ENCODE measurements at regions not wholly inside any gene's neighbourhood (a gene's known extent, or its start where the extent isn't known, plus 50 kb on each side); places are given as distances from the start of the nearest gene placed in this dataset.
"Not testable (repeated sequence)": the region's sequence is repeated elsewhere in the genome, so short reads cannot be mapped to it uniquely, and the experiment has no call there.

DNA sequence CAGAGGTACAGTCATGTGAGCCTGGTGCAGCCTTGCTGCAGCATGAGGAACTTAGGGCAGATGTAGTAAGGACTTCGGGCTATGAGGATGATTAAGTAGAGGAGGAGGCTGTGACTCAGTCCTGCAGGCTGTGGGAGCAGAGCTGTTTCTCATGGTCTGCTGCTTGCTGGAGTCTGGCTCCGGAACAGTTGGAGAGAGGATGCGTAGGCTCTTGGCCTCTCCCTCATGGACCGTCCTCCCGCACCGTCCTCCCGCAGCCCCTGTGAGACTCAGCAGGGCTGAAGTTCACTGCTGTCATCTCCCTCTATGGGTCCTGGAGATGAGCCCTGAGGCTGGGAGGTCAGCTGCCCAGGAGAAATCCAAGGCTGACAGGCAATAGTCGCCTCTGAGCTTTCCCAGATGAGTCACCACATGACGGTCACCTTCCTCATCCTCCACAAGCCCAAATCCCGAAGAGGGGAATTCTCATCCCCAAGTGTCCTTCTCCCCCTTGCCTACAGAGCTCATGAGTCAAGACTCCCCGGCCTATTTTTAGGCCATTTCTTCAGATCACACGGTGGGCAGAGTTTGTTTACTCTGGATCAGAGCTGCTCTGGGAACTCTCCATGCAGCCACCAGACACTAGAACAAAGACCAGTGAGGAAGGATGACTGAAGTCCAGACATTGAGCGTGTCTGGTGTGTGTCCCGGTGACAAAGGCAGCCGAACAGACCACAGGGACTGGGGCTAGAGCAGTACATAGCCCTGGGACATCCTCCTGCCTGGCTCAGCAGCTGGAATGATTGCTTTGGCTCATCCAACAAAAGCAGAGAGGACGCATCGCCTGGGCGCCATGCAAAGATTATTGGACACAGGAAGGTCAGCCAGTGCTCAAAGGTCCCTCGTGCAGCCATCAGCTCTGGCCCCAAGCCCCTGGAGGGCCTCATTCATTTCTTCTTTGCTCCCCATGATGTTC lies 134.5 kb downstream of the NPIPB11 start:
- DNase-seq = not testable (repeated sequence)

GRCh38 chr16:29270923-29271322 lies 135.6 kb downstream of the NPIPB11 start:
- DNase-seq = not testable (repeated sequence)

- DNase-seq = not testable (repeated sequence)
Measured at GRCh38 chr16:29270033-29270432, 136.5 kb downstream of the NPIPB11 start.

- not testable (repeated sequence) for DNase-seq
Measured at GRCh38 chr16:29269192-29269811, 137.2 kb downstream of the NPIPB11 start.

DNA sequence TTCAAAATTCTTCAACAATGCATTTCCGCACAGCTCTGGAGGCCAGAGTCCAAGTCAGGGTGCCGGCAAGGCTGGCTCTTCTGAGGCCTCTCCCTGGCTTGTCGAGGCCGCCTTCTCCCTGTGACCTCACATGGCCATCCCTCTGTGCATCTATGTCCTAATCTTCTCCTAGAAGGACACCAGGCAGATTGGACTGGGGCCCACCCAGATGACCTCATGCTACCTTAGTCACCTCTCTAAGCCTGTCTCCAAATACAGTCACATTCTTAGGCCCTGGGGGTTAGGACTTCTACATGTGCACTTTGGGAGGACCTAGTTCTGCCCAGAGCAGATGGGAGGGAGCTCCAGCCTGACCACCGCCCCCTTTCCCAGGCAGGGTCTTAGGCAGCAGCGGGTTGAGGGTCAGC lies 137.7 kb downstream of the NPIPB11 start:
- DNase-seq = not testable (repeated sequence)

GRCh38 chr16:29268348-29268747 lies 138.2 kb downstream of the NPIPB11 start:
- not testable (repeated sequence) for DNase-seq

DNA sequence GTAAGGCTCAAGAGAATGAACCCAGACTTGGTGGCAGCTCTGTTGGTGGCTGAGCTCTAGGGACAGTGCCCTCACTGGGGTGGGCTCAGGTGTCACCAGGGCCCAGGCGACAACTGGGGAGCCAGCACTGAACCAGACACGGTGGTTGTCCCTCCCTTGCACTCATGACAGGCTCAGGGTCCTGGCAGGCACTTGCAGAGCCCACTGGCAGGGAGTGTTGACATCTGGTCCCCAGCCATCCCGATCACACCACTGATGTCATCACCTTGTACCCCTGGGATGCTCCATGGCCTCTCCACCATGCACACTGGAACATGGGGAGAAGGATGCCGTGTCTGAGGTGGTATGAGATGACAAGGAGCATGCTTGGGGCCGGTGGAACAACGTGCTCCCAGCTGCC lies 138.6 kb downstream of the NPIPB11 start:
- not testable (repeated sequence) for DNase-seq

GRCh38 chr16:29267055-29267619 lies 139.4 kb downstream of the NPIPB11 start:
- DNase-seq = not testable (repeated sequence)

DNA sequence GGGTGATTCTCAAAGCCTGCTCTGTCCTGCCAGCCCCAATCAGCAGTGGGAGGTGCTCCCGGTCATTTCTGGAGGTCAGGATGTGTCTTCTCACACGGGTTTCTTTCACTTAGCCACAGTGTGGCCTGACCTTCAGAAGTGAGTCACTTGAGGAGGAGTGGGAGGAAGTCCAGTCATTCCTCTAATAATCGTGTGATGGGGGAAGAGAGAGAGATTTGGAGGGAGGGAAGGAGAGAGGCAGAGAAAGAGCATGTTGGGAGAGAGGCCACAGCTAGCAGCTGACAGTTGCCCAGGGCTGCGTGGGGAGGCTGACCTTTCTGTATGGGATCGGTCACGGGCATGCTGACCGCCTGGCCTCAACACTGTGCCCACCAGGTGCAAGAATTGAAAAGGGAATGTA lies 139.9 kb downstream of the NPIPB11 start:
- not testable (repeated sequence) for DNase-seq

- not testable (repeated sequence) for DNase-seq
Measured at GRCh38 chr16:29265255-29265853, 141.2 kb downstream of the NPIPB11 start.

DNA sequence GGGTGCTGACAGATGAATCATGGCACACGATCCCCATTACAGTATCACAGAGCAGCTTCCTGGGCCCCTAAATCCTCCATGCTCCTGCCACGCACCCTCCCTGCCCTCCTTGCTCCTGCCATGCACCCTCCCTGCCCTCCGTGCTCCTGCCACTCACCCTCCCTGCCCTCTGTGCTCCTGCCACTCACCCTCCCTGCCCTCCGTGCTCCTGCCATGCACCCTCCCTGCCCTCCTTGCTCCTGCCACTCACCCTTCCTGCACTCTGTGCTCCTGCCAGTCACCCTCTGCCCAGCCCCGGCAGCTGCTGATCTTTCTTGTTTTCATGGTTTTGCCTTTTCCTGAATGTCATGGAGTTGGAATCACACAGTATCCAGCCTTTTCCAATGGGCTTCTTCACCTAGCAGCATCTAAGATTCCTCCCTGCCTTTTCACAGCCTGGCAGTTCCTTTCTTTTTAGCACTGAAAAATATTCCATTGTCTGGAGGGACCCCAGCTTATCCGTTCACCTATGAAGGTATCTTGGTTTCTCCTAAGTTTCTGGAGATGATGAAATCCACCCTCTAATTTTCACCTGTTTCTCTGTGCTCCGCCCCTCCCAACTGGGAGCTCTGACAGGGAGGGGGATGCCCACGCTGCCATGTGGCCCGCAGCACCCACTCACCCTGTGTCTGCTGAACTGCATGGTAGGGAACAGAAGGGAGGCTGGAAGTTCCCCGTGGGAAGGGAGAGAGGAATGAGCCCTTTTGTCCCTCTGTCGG lies 142.3 kb downstream of the NPIPB11 start:
- not testable (repeated sequence) for DNase-seq

DNA sequence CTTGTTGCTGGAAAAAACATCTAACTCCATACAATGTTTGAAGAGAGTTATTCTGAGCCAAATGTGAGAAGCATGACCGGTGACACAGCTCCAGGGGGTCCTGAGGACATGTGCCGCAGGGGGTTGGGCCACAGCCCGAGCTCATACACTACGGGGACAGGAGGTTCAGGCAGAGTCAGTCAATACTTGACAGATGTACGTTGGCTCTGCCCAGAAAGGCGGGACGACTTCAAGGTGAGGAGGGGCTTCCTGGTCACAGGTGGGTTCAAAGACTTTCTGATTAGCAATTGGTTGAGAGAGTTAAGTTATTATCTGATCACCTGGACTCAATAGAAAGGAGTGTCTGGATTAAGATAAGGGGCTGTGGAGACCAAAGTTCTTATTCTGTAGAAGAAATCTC lies 143.8 kb downstream of the NPIPB11 start:
- DNase-seq = not testable (repeated sequence)

DNA sequence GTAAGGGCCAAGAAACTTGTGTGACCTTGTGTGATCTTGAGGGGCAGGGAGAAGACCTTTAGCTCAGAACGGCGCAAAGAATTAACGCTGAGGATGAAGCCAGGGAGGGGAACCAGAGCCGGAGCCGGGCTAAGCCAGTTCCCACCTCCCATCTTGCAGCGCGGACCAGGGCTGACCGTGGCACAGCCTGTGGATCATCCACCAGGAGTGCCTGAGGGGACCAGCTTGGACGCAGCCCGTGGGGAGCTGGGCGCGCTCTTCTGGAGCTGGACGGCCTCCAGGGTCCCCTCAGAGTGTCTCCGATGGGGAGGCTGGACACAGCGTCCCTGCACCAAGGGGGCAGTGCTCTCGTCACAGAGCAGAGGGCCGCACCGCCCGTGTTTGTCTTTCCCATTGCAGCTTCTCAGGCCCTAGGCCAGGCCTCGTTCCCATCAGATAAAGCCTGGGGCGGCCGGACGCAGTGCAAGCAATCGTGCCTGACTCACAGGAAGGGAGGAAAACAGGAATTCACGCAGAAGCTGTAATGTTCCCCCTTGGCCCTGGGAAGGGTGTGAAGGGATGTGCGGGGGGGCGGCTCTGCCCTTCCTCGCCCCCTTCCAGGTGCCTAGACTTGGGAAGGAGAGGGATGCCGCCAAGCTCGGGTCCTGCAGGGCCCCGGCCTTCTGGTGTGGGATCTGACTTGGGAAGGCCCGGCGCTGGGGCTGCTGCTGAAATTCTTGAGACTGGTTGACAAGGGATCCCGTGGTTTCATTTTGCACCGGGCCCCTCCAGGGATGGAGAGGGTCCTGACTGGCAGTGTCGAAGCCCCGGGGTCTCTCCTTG lies 144.9 kb downstream of the NPIPB11 start:
- DNase-seq = not testable (repeated sequence)

GRCh38 chr16:29260683-29261426 lies 145.7 kb downstream of the NPIPB11 start:
- DNase-seq = not testable (repeated sequence)

- DNase-seq = not testable (repeated sequence)
Measured at GRCh38 chr16:29259635-29260457, 146.7 kb downstream of the NPIPB11 start.

DNA sequence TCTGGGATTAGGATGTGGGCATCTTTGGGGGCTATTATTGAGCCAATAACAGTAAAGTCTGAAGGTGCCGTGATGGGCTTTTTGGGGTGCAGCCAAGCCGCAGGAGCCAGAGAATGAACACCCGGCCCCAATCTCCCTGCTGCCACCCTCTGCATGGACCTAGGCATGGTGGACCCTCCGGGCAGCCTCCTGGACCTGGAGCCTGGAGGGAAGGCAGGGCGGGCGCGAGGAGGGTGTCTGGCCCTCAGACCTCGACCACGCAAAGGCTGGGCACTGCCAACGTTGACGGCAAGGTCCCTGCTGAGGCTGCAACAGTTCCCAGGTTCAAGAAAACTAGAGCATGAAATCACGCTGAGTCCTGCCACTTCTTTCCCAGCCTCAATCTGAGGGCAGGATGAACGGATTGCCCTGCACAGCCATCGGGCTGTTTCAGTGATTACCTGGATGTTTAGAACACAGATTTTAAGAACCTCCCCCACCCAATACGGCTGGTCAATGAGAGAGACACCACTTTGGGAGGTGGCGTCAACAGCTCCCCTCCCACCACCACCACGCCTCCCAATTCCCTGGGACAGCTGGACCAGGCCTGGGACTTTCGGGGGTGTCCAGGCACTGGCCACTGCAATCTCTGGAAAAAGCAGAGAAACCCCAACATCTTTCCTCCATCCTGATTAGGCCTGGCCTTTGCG lies 147.4 kb downstream of the NPIPB11 start:
- DNase-seq = not testable (repeated sequence)

DNA sequence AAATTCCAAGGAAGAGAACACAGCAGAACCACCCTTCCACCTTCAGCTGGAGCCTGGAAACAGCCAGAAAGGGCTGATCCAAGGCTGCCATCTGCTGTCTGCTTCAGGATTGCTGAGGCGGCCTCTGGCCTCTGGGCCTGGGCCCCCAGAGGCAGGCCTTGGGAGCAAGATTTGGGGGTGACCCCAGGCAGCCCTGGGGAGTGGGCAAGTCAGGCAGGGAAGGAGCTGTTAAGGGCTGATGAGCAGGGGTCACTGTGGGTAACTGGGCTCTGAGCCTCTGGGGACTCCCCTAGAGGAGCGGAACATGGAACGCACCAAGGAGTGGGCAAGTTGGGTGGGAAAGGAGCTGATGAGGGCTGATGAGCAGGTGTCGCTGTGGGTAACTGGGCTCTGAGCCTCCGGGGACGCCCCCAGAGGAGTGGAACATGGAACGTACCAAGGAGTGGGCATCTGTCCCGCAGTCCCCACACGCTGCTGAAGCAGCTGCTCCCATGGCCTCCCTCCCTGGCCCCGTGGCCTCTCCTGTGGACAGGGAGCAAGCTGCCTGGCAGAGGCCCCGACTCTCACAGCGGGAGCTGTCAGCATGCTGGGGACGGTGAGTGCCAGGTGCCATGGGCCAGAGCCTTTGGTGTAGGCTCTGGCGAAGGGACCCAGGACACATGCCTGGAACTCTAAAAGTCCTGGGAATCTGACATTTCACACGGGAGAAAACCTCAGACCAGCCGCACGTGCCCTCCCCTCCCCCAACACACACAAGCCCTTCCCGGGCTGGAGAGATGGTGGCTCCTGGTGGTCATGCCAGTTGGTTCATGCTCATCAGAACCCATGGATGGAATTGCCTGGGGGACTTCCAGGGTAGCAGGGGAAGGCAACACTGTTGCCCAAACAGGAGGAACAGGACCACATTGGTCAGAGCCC lies 148.8 kb downstream of the NPIPB11 start:
- DNase-seq = not testable (repeated sequence)

GRCh38 chr16:29256501-29256981 lies 150.0 kb downstream of the NPIPB11 start:
- no peak for DNase-seq

Measured in midbrain (tissue), 1 donor.